ENCODE measurements at regions not wholly inside any gene's neighbourhood (a gene's known extent, or its start where the extent isn't known, plus 50 kb on each side); places are given as distances from the start of the nearest gene placed in this dataset.

DNA sequence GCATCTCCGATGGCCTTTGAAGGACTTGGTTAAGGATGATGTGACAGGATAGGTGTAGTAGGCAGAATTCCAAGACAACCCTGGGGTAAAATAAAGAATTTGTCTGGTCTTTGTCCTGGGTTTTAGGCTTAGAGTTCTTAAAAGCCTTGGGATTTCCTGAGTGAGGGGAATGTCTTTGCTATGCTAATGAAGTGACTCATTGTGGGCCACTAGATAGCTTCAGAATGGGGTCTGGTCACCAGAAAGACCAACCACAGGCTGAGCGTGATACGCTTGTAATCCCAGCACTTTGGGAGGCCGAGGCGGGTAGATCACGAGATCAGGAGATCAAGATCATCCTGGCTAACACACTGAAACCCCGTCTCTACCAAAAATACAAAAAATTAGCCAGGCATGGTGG, 182.8 kb upstream of the TOX3 start:
- intact Hi-C loops (cut with DNase I) = no loop called here
- peaks cover 0 to 9% (median 0%) of the 10 kb centered on the region in 3 donors for H3K4me1 ChIP-seq
- H3K27ac ChIP-seq = no peak overlapping the region
- H3K27me3 ChIP-seq = peaks cover 0 to 15% (median 0%) of the 10 kb centered on the region in 4 donors
- no peaks in the 10 kb centered on the region for H3K9me3 ChIP-seq
- WGBS, 2 donors = 72 to 81% methylated on average over 1 to 5 of the region's 7 CpGs
- H3K4me3 ChIP-seq = no peak overlapping the region
- H3K36me3 ChIP-seq = no peaks in the 10 kb centered on the region
- no peak for DNase-seq
- no peak for TF ChIP-seq POLR2A (IDR thresholded peaks at IDR 0.05)
- TF ChIP-seq, protein P1, sequence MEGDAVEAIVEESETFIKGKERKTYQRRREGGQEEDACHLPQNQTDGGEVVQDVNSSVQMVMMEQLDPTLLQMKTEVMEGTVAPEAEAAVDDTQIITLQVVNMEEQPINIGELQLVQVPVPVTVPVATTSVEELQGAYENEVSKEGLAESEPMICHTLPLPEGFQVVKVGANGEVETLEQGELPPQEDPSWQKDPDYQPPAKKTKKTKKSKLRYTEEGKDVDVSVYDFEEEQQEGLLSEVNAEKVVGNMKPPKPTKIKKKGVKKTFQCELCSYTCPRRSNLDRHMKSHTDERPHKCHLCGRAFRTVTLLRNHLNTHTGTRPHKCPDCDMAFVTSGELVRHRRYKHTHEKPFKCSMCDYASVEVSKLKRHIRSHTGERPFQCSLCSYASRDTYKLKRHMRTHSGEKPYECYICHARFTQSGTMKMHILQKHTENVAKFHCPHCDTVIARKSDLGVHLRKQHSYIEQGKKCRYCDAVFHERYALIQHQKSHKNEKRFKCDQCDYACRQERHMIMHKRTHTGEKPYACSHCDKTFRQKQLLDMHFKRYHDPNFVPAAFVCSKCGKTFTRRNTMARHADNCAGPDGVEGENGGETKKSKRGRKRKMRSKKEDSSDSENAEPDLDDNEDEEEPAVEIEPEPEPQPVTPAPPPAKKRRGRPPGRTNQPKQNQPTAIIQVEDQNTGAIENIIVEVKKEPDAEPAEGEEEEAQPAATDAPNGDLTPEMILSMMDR (IDR thresholded peaks at IDR 0.05) = no peak

- H3K4me3 ChIP-seq = no peak overlapping the region
- H3K9me3 ChIP-seq = no peaks in the 10 kb centered on the region
- intact Hi-C loops (cut with DNase I) = no loop called here
- 22 to 24% methylated on average over 4 of the region's 4 CpGs for WGBS, 2 donors
- DNase-seq = no peak
- no peaks in the 10 kb centered on the region for H3K36me3 ChIP-seq
- TF ChIP-seq, protein P1 (IDR thresholded peaks at IDR 0.05) = no peak
- no peak for TF ChIP-seq POLR2A (IDR thresholded peaks at IDR 0.05)
- H3K4me1 ChIP-seq = peaks cover 0 to 9% (median 0%) of the 10 kb centered on the region in 3 donors
- H3K27ac ChIP-seq = no peak overlapping the region
- H3K27me3 ChIP-seq = peaks cover 0 to 21% (median 0%) of the 10 kb centered on the region in 4 donors
These were observed 180.9 kb upstream of the TOX3 start for GRCh38 chr16:52727849-52728248.

DNA sequence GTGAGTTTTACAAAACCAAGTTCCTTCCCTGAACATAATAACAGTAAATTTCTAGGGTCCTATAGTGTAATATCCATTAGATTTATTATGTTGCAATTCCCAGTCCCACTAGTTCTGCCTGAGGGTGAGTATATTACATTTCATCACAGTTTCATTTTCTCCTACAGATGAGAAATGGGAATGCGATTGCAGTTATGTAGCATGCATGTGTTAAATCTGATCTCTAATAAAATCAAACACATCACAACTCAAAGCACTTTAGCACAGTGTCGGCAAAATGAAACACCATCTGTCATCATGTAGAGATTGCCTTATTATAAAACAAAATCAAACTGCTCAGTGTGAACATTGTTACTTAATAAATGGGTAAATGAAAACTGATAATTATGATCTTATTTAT, 180.5 kb upstream of the TOX3 start:
- no peaks in the 10 kb centered on the region for H3K9me3 ChIP-seq
- 19 to 26% methylated on average over 2 of the region's 2 CpGs for WGBS, 2 donors
- no peaks in the 10 kb centered on the region for H3K36me3 ChIP-seq
- peaks cover 0 to 25% (median 0%) of the 10 kb centered on the region in 4 donors for H3K27me3 ChIP-seq
- no peak overlapping the region for H3K4me3 ChIP-seq
- peaks cover 0 to 9% (median 0%) of the 10 kb centered on the region in 3 donors for H3K4me1 ChIP-seq
- intact Hi-C loops (cut with DNase I) = no loop called here
- no peak overlapping the region for H3K27ac ChIP-seq
- TF ChIP-seq, protein P1 (IDR thresholded peaks at IDR 0.05) = no peak
- TF ChIP-seq POLR2A (IDR thresholded peaks at IDR 0.05) = no peak
- no peak for DNase-seq

GRCh38 chr16:52725461-52725860, 178.5 kb upstream of the TOX3 start:
- intact Hi-C loops (cut with DNase I) = no loop called here
- H3K27ac ChIP-seq = no peak overlapping the region
- no peaks in the 10 kb centered on the region for H3K36me3 ChIP-seq
- DNase-seq = no peak
- no peaks in the 10 kb centered on the region for H3K9me3 ChIP-seq
- no peak overlapping the region for H3K4me3 ChIP-seq
- peaks cover 0 to 21% (median 0%) of the 10 kb centered on the region in 4 donors for H3K27me3 ChIP-seq
- H3K4me1 ChIP-seq = peaks cover 0 to 9% (median 0%) of the 10 kb centered on the region in 3 donors
- no peak for TF ChIP-seq POLR2A (IDR thresholded peaks at IDR 0.05)
- TF ChIP-seq, protein P1 (IDR thresholded peaks at IDR 0.05) = no peak
- WGBS, 2 donors = 80 to 88% methylated on average over 1 of the region's 1 CpG

DNA sequence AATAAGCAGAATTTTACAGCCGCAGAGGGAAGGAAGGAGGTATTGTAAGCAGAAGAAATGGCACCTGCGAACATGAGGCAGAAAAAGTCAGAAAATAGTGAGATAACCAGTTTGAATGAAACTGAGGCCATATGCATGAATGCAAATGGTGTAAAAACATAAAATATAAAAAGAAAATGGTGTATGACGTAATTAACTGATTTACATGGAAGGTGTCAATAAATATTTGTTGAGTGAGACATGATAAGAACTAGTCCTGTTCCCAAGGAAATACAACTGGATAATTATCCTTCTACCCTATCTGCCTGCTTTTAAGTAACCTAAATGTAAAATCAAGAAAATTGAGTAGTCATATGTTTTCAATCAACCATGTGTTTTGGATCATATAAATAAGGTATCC, 178.1 kb upstream of the TOX3 start:
- Histone ChIP-seq H3K36me3 (no peaks in the 10 kb centered on the region), H3K27ac (no peak overlapping the region), H3K27me3 (peaks cover 0 to 21% (median 0%) of the 10 kb centered on the region in 4 donors), H3K4me1 (peaks cover 0 to 9% (median 0%) of the 10 kb centered on the region in 3 donors), H3K4me3 (no peak overlapping the region), H3K9me3 (no peaks in the 10 kb centered on the region)
- whole genome bisulfite sequencing, 2 donors = 74 to 88% methylated on average over 3 of the region's 3 CpGs
- intact Hi-C loops (cut with DNase I) = no loop called here
- TF ChIP-seq, protein P1 (IDR thresholded peaks at IDR 0.05) = no peak
- TF ChIP-seq POLR2A (IDR thresholded peaks at IDR 0.05) = no peak
- no peak for DNase-seq
